Activated CD8-positive, alpha-beta T cell treated with anti-CD3 and anti-CD28 coated beads for 36 hours (primary cell): ENCODE measurements at regions not wholly inside any gene's neighbourhood (a gene's known extent, or its start where the extent isn't known, plus 50 kb on each side); places are given as distances from the start of the nearest gene placed in this dataset.
A peak's percentile ranks its signal among the peaks of the same experiment; 100 is the strongest.

Experiments
- ATAC-seq: fragments of 200-7000 bp; cut with Tn5 transposase; one replicate; pipeline ENCODE4 v1.10.0; 2021; ENCODE audit warnings: mild to moderate bottlenecking, moderate library complexity
- CTCF ChIA-PET: fragments of 350-600 bp; sonication (Branson Sonifier 250); formaldehyde crosslinking; loops from one replicate; lab custom pipeline; 2021; ENCODE audit warnings: antibody characterized with exemption; lab: Charles Lee
- POLR2A ChIA-PET: fragments of 350-600 bp; sonication (Branson Sonifier 250); formaldehyde crosslinking; loops from one replicate; lab custom pipeline; 2021; ENCODE audit warnings: antibody characterized with exemption; lab: Charles Lee
- DNase-seq: peaks from one replicate; pipeline ENCODE4 v3.0.0-alpha.2; 2020
- H3K27ac Mint-ChIP-seq: one replicate; pipeline ENCODE4 v1.8.0; 2021; ENCODE audit warnings: mild to moderate bottlenecking, mixed read lengths
- H3K27me3 Mint-ChIP-seq: one replicate; pipeline ENCODE4 v1.8.0; 2021; ENCODE audit warnings: mixed read lengths
- H3K36me3 Mint-ChIP-seq: one replicate; pipeline ENCODE4 v1.8.0; 2021; ENCODE audit warnings: low read depth, mixed read lengths
- H3K4me1 Mint-ChIP-seq: one replicate; pipeline ENCODE4 v1.8.0; 2021; ENCODE audit warnings: low read depth, mixed read lengths
- H3K4me3 Mint-ChIP-seq: one replicate; pipeline ENCODE4 v1.8.0; 2021; ENCODE audit warnings: mild to moderate bottlenecking, moderate library complexity, mixed read lengths
- H3K9me3 Mint-ChIP-seq: one replicate; pipeline ENCODE4 v1.8.0; 2021; ENCODE audit warnings: mixed read lengths
- CTCF ChIP-seq: fragments of 200-600 bp; IDR thresholded peaks from one replicate; pipeline ENCODE4 v1.8.0; 2022; ENCODE audit warnings: antibody characterized with exemption, mild to moderate bottlenecking
- intact Hi-C: fragments of 100-400 bp; cut with micrococcal nuclease; formaldehyde crosslinking; loops from one replicate; pipeline ENCODE4 v1.10.0; 2022

- no peaks in the 10 kb centered on the region for H3K9me3 Mint-ChIP-seq
- H3K36me3 Mint-ChIP-seq = peaks cover 3% of the 10 kb centered on the region
- no peaks in the 10 kb centered on the region for H3K27me3 Mint-ChIP-seq
- intact Hi-C loops = no loop called here
- H3K4me1 Mint-ChIP-seq = peaks cover 56% of the 10 kb centered on the region
- ATAC-seq = no peak
- H3K27ac Mint-ChIP-seq = peak overlapping the region; percentile 86
- ChIA-PET POLR2A (interaction anchor here (0.6 to 4.0 kb wide), 11 partner anchors 10 to 295 kb away, joined by 3 to 36 read pairs (median 4); no protein-coding TSS in a partner anchor), CTCF (interaction anchor here (1.0 to 4.3 kb wide), 8 partner anchors 10 to 80 kb away, joined by 3 to 24 read pairs (median 5); no protein-coding TSS in a partner anchor)
- no peak for TF ChIP-seq CTCF
- peak overlapping the region; percentile 80 for H3K4me3 Mint-ChIP-seq
- DNase-seq = no peak
Measured at GRCh38 chr9:36486329-36486932, 86.3 kb upstream of the MELK start.

- Mint-ChIP-seq H3K4me3 (peak overlapping the region; percentile 80), H3K27me3 (no peaks in the 10 kb centered on the region), H3K27ac (peak overlapping the region; percentile 86), H3K9me3 (no peaks in the 10 kb centered on the region), H3K36me3 (peaks cover 3% of the 10 kb centered on the region), H3K4me1 (peaks cover 57% of the 10 kb centered on the region)
- DNase-seq = no peak
- no peak for ATAC-seq
- ChIA-PET CTCF (interaction anchor here (1.0 to 4.3 kb wide), 9 partner anchors 9 to 243 kb away, joined by 3 to 24 read pairs (median 5); no protein-coding TSS in a partner anchor), POLR2A (interaction anchor here (0.6 to 4.0 kb wide), 9 partner anchors 10 to 42 kb away, joined by 3 to 36 read pairs (median 4); no protein-coding TSS in a partner anchor)
- intact Hi-C loops = no loop called here
- TF ChIP-seq CTCF = no peak
Measured at GRCh38 chr9:36485647-36486328, 85.7 kb upstream of the RNF38 start.

GRCh38 chr9:36484124-36484523 lies 84.1 kb upstream of the RNF38 start:
- H3K4me1 Mint-ChIP-seq = peaks cover 53% of the 10 kb centered on the region
- H3K4me3 Mint-ChIP-seq = no peak overlapping the region
- CTCF ChIA-PET = interaction anchor here (1.5 kb wide), 1 partner anchor 27 kb away, joined by 3 read pairs; no protein-coding TSS in a partner anchor

GRCh38 chr9:36479101-36479500 lies 79.0 kb upstream of the RNF38 start:
- H3K36me3 Mint-ChIP-seq = peaks cover 5% of the 10 kb centered on the region
- TF ChIP-seq CTCF = no peak
- intact Hi-C loops = no loop called here
- no peaks in the 10 kb centered on the region for H3K27me3 Mint-ChIP-seq
- DNase-seq (no peak), ATAC-seq (no peak)
- H3K4me1 Mint-ChIP-seq = peaks cover 28% of the 10 kb centered on the region
- peak overlapping the region; percentile 68 for H3K27ac Mint-ChIP-seq
- no peaks in the 10 kb centered on the region for H3K9me3 Mint-ChIP-seq
- CTCF ChIA-PET = interaction anchor here (1.1 to 2.4 kb wide), 4 partner anchors 9 to 77 kb away, joined by 3 to 10 read pairs (median 6); no protein-coding TSS in a partner anchor
- no peak overlapping the region for H3K4me3 Mint-ChIP-seq
- POLR2A ChIA-PET = interaction anchor here (1.9 kb wide), 1 partner anchor 10 kb away, joined by 10 read pairs; no protein-coding TSS in a partner anchor

More at GRCh38 chr9:36484124-36484523, 84.1 kb upstream of the RNF38 start:
- ATAC-seq (no peak), DNase-seq (no peak)
- peaks cover 3% of the 10 kb centered on the region for H3K36me3 Mint-ChIP-seq
- H3K27me3 Mint-ChIP-seq = no peaks in the 10 kb centered on the region
- no peak for TF ChIP-seq CTCF
- no peaks in the 10 kb centered on the region for H3K9me3 Mint-ChIP-seq
- intact Hi-C loops = no loop called here
- POLR2A ChIA-PET = interaction anchor here (1.0 kb wide), 1 partner anchor 14 kb away, joined by 3 read pairs; no protein-coding TSS in a partner anchor
- H3K27ac Mint-ChIP-seq = no peak overlapping the region
